ENCODE measurements at regions not wholly inside any gene's neighbourhood (a gene's known extent, or its start where the extent isn't known, plus 50 kb on each side); places are given as distances from the start of the nearest gene placed in this dataset.

- TF ChIP-seq CHD1 (IDR thresholded peaks at IDR 0.05; ENCODE audit: low read length) (no peak), ZNF143 (CRISPR knock-in tag; IDR thresholded peaks at IDR 0.05) (no peak), CBX8 (IDR thresholded peaks at IDR 0.05; ENCODE audit: borderline replicate concordance, extremely low read depth, low read depth, low read length, poor library complexity, severe bottlenecking) (no peak), POLR2A (conservative IDR thresholded peaks at IDR 0.05) (no peak), CREB1 (IDR thresholded peaks at IDR 0.05) (no peak), CREB1 (CRISPR knock-in tag; IDR thresholded peaks at IDR 0.05) (no peak)
These were observed 1141.4 kb upstream of the ADGRB3 start for GRCh38 chr6:67493682-67494081.

Measured in K562 (cell line).